ENCODE measurements at regions not wholly inside any gene's neighbourhood (a gene's known extent, or its start where the extent isn't known, plus 50 kb on each side); places are given as distances from the start of the nearest gene placed in this dataset.

DNA sequence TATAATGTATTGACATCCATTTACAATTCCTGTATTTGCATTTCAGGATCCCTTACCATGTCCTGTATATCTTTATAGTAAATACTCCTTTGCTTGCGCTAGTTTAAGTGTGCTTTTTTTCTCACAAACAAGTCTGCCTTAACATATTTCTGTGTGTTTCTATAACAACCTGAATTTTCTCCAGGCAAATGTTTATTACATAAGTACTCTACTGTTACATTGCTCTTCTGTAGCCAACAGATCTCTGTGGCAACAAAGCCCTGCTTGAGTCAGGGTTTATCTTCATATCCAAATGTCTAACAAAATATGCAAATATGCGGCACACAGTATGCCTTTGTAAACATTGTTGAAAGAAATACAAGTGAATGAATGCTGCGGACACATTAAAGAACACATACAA is 625.5 kb downstream of the TLL1 start:
- H3K4me1 ChIP-seq (ENCODE audit: control insufficient read depth, insufficient read depth, low read length) = no peaks in the 10 kb centered on the region
- no peak overlapping the region for H2AK5ac ChIP-seq (ENCODE audit: low read depth, low read length)
- ChIA-PET POLR2A (ENCODE audit: unreplicated experiment) (no interaction called here), CTCF (no interaction called here)
- ATAC-seq (ENCODE audit: low read depth) = no peak
- no peaks in the 10 kb centered on the region for H3K27me3 ChIP-seq (ENCODE audit: control insufficient read depth, insufficient read depth, low read length)
- H2BK15ac ChIP-seq (ENCODE audit: low read depth, low read length) = no peak overlapping the region
- no peaks in the 10 kb centered on the region for H3K9me1 ChIP-seq (ENCODE audit: insufficient read depth, low read length)
- no peak overlapping the region for H4K91ac ChIP-seq (ENCODE audit: insufficient read depth, low read depth, low read length)
- no peak overlapping the region for H3K9ac ChIP-seq (ENCODE audit: low read depth, low read length)
- H3K4me2 ChIP-seq (ENCODE audit: low read depth, low read length) = no peak overlapping the region
- no peak overlapping the region for H3K18ac ChIP-seq (ENCODE audit: low read depth, low read length)
- H4K8ac ChIP-seq (ENCODE audit: low read depth in 2 of 2, low read length in 2 of 2) = no peak overlapping the region
- intact Hi-C loops (cut with micrococcal nuclease) (no loop called here), dilution Hi-C loops (cut with HindIII; ENCODE audit: low sequenced_read_pairs, unreplicated experiment) (no loop called here), in situ Hi-C loops (cut with MboI; ENCODE audit: low sequenced_read_pairs) (no loop called here)
- H3K36me3 ChIP-seq (ENCODE audit: control insufficient read depth, insufficient read depth, low read length) = no peaks in the 10 kb centered on the region
- H3K9me3 ChIP-seq (ENCODE audit: control insufficient read depth, insufficient read depth, low read length) = peaks cover 11% of the 10 kb centered on the region
- H2AFZ ChIP-seq (replicated peaks; ENCODE audit: low read length, poor library complexity) = no peak overlapping the region
- no peak overlapping the region for H2AK9ac ChIP-seq (replicated peaks; ENCODE audit: low read depth, low read length, poor library complexity)
- no peak overlapping the region for H3K56ac ChIP-seq (ENCODE audit: extremely low read depth, insufficient read depth, low read length)
- H4K5ac ChIP-seq (ENCODE audit: low read depth, low read length) = no peak overlapping the region
- DNase-seq = no peak
- BruUV-seq (replicated peaks) = no TSS peak
- H3K79me1 ChIP-seq (ENCODE audit: low read depth in 1 of 2, low read length in 2 of 2) = no peaks in the 10 kb centered on the region
- no peak overlapping the region for H3K23ac ChIP-seq (ENCODE audit: low read depth, low read length)
- no CpG with 5 or more reads among the region's 3 CpGs for WGBS, 2 experiments (ENCODE audit: extremely low coverage in 2 of 2, insufficient read length in 1 of 2)
- no peak overlapping the region for H3K27ac ChIP-seq (ENCODE audit: insufficient read depth, low read length)
- H2BK20ac ChIP-seq (ENCODE audit: low read depth, low read length) = no peak overlapping the region
- H3K14ac ChIP-seq (replicated peaks; ENCODE audit: low read depth, low read length) = no peak overlapping the region
- H2BK5ac ChIP-seq (ENCODE audit: low read depth, low read length, poor library complexity, severe bottlenecking) = no peak overlapping the region
- no peaks in the 10 kb centered on the region for H4K20me1 ChIP-seq (ENCODE audit: insufficient read depth, low read length)
- H2BK120ac ChIP-seq (ENCODE audit: low read depth, low read length) = no peak overlapping the region
- no peak overlapping the region for H3K4ac ChIP-seq (ENCODE audit: low read depth, low read length)
- no peak overlapping the region for H3K4me3 ChIP-seq (ENCODE audit: insufficient read depth, low read depth, low read length)
- TF ChIP-seq CEBPB (IDR thresholded peaks at IDR 0.05; ENCODE audit: low read depth, low read length) = no peak
- TF ChIP-seq SMC3 (IDR thresholded peaks at IDR 0.05; ENCODE audit: low read depth, low read length) = no peak
- TF ChIP-seq, protein P1, sequence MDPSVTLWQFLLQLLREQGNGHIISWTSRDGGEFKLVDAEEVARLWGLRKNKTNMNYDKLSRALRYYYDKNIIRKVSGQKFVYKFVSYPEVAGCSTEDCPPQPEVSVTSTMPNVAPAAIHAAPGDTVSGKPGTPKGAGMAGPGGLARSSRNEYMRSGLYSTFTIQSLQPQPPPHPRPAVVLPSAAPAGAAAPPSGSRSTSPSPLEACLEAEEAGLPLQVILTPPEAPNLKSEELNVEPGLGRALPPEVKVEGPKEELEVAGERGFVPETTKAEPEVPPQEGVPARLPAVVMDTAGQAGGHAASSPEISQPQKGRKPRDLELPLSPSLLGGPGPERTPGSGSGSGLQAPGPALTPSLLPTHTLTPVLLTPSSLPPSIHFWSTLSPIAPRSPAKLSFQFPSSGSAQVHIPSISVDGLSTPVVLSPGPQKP (IDR thresholded peaks at IDR 0.05; ENCODE audit: borderline replicate concordance, low read depth, low read length) = no peak
- TF ChIP-seq MXI1 (IDR thresholded peaks at IDR 0.05; ENCODE audit: borderline replicate concordance, low read depth, low read length) = no peak
- no peak for TF ChIP-seq MAZ (IDR thresholded peaks at IDR 0.05; ENCODE audit: borderline replicate concordance, low read depth, low read length)
- no peak for TF ChIP-seq POLR2A (IDR thresholded peaks at IDR 0.05; ENCODE audit: low read depth, low read length)
- no peak for TF ChIP-seq CTCF (conservative IDR thresholded peaks at IDR 0.05; ENCODE audit: low read depth, low read length)
- no peak for TF ChIP-seq USF2 (IDR thresholded peaks at IDR 0.05; ENCODE audit: low read depth, low read length)
- no peak for TF ChIP-seq RAD21 (IDR thresholded peaks at IDR 0.05; ENCODE audit: low read length)
- TF ChIP-seq RFX5 (IDR thresholded peaks at IDR 0.05; ENCODE audit: low read depth, low read length) = no peak
- TF ChIP-seq BHLHE40 (IDR thresholded peaks at IDR 0.05; ENCODE audit: low read depth, low read length) = no peak

Measured in IMR-90 (cell line).